H9 (cell line): ENCODE measurements at regions not wholly inside any gene's neighbourhood (a gene's known extent, or its start where the extent isn't known, plus 50 kb on each side); places are given as distances from the start of the nearest gene placed in this dataset.

Experiments
- DNase-seq: peaks from one replicate; pipeline ENCODE4 v3.0.0-alpha.2; 2017
- H2AFZ ChIP-seq: one replicate; pipeline ENCODE4 v1.6.1; 2013; ENCODE audit warnings: mild to moderate bottlenecking, low read length, control low read depth, moderate library complexity
- H2AK5ac ChIP-seq: 2 replicates; pipeline ENCODE4 v1.6.1; 2013; ENCODE audit warnings: low read length, control low read depth, mixed read lengths; ENCODE audit not compliant: insufficient read length
- H2BK120ac ChIP-seq: one replicate; pipeline ENCODE4 v1.6.1; 2013; ENCODE audit warnings: low read depth, mild to moderate bottlenecking, low read length, control low read depth, inconsistent platforms; ENCODE audit not compliant: poor library complexity, severe bottlenecking
- H2BK12ac ChIP-seq: 2 replicates; pipeline ENCODE4 v1.6.1; 2013; ENCODE audit warnings: low read length, control low read depth, mixed read lengths, low read depth; ENCODE audit not compliant: insufficient read length
- H2BK15ac ChIP-seq: 2 replicates; pipeline ENCODE4 v1.6.1; 2013; ENCODE audit warnings: low read depth, low read length, control low read depth
- H2BK20ac ChIP-seq: one replicate; pipeline ENCODE4 v1.6.1; 2013; ENCODE audit warnings: low read depth, mild to moderate bottlenecking, low read length, control low read depth, inconsistent platforms; ENCODE audit not compliant: poor library complexity, severe bottlenecking
- H2BK5ac ChIP-seq: 2 replicates; pipeline ENCODE4 v1.6.1; 2013; ENCODE audit warnings: low read length, control low read depth, mixed read lengths; ENCODE audit not compliant: insufficient read length
- H3K14ac ChIP-seq: 2 replicates; pipeline ENCODE4 v1.6.1; 2013; ENCODE audit warnings: low read length, control low read depth; ENCODE audit not compliant: insufficient read depth
- H3K18ac ChIP-seq: 2 replicates; pipeline ENCODE4 v1.6.1; 2013; ENCODE audit warnings: low read depth, mild to moderate bottlenecking, mixed read lengths, low read length, control low read depth; ENCODE audit not compliant: insufficient read length
- H3K23ac ChIP-seq: 2 replicates; pipeline ENCODE4 v1.6.1; 2013; ENCODE audit warnings: low read length, control low read depth, mixed read lengths, low read depth; ENCODE audit not compliant: insufficient read length
- H3K23me2 ChIP-seq: 2 replicates; pipeline ENCODE4 v1.6.1; 2013; ENCODE audit warnings: low read depth, mild to moderate bottlenecking, mixed read lengths, low read length, control low read depth; ENCODE audit not compliant: insufficient read length, poor library complexity, severe bottlenecking
- H3K27ac ChIP-seq: 2 replicates; pipeline ENCODE4 v1.5.1; 2013; ENCODE audit warnings: low read length, control low read depth, mixed read lengths, low read depth; ENCODE audit not compliant: insufficient read length
- H3K27me3 ChIP-seq: 2 replicates; pipeline ENCODE4 v1.6.1; 2013; ENCODE audit warnings: low read length, control low read depth, inconsistent platforms; ENCODE audit not compliant: insufficient read depth
- H3K4ac ChIP-seq: 2 replicates; pipeline ENCODE4 v1.6.1; 2013; ENCODE audit warnings: low read depth, mild to moderate bottlenecking, control low read depth, inconsistent platforms, low read length, moderate library complexity
- H3K4me1 ChIP-seq: 2 replicates; pipeline ENCODE4 v1.6.1; 2013; ENCODE audit warnings: low read length, control low read depth, inconsistent platforms; ENCODE audit not compliant: insufficient read depth
- H3K4me2 ChIP-seq: 2 replicates; pipeline ENCODE4 v1.6.1; 2013; ENCODE audit warnings: low read length, control low read depth, mixed read lengths; ENCODE audit not compliant: insufficient read length, insufficient read depth
- H3K56ac ChIP-seq: 2 replicates; pipeline ENCODE4 v1.6.1; 2013; ENCODE audit warnings: low read depth, mild to moderate bottlenecking, mixed read lengths, low read length, control low read depth; ENCODE audit not compliant: insufficient read length
- H3K79me1 ChIP-seq: 2 replicates; pipeline ENCODE4 v1.6.1; 2013; ENCODE audit warnings: low read depth, mild to moderate bottlenecking, moderate library complexity, low read length, control low read depth, inconsistent platforms; ENCODE audit not compliant: insufficient read depth, poor library complexity, severe bottlenecking
- H3K79me2 ChIP-seq: 2 replicates; pipeline ENCODE4 v1.6.1; 2013; ENCODE audit warnings: low read length, control low read depth, inconsistent platforms; ENCODE audit not compliant: insufficient read depth
- H3K9ac ChIP-seq: 2 replicates; pipeline ENCODE4 v1.6.1; 2013; ENCODE audit warnings: low read length, control low read depth, mixed read lengths; ENCODE audit not compliant: insufficient read length; ENCODE audit errors: extremely low read depth
- H3K9me3 ChIP-seq: one replicate; pipeline ENCODE4 v1.6.1; 2013; ENCODE audit warnings: low read depth, low read length, inconsistent platforms; ENCODE audit not compliant: control insufficient read depth
- H3T11ph ChIP-seq: one replicate; pipeline ENCODE4 v1.6.1; 2013; ENCODE audit warnings: mild to moderate bottlenecking, low read length, control low read depth, inconsistent platforms
- H4K20me1 ChIP-seq: one replicate; pipeline ENCODE4 v1.6.1; 2013; ENCODE audit not compliant: control insufficient read depth, insufficient read length, insufficient read depth
- H4K5ac ChIP-seq: 2 replicates; pipeline ENCODE4 v1.6.1; 2013; ENCODE audit warnings: low read depth, mild to moderate bottlenecking, mixed read lengths, low read length, control low read depth; ENCODE audit not compliant: insufficient read length
- H4K8ac ChIP-seq: replicated peaks from 2 replicates; pipeline ENCODE4 v1.6.1; 2013; ENCODE audit warnings: low read length, control low read depth, mixed read lengths, low read depth; ENCODE audit not compliant: insufficient read length
- H4K91ac ChIP-seq: 2 replicates; pipeline ENCODE4 v1.6.1; 2013; ENCODE audit warnings: low read depth, mild to moderate bottlenecking, moderate library complexity, mixed read lengths, low read length, control low read depth; ENCODE audit not compliant: insufficient read length
- H3K27ac Mint-ChIP-seq, 3 experiments: 2 replicates in 2 of 3; 3 replicates in 1 of 3; pipeline ENCODE4 v1.8.0; 2020 to 2021; ENCODE audit warnings: mixed read lengths in 3 of 3, mild to moderate bottlenecking in 1 of 3, moderate library complexity in 1 of 3
- H3K27me3 Mint-ChIP-seq: 2 replicates; pipeline ENCODE4 v1.8.0; 2021; ENCODE audit warnings: low read depth, mild to moderate bottlenecking, moderate library complexity, mixed read lengths
- H3K36me3 Mint-ChIP-seq, 3 experiments: 2 replicates in 2 of 3; 3 replicates in 1 of 3; pipeline ENCODE4 v1.8.0; 2020 to 2021; ENCODE audit warnings: low read depth in 3 of 3, mixed read lengths in 3 of 3; ENCODE audit not compliant: insufficient read depth in 1 of 3
- H3K4me1 Mint-ChIP-seq, 2 experiments: 2 replicates each; pipeline ENCODE4 v1.8.0; 2020; ENCODE audit warnings: mixed read lengths in 2 of 2
- H3K4me3 Mint-ChIP-seq, 2 experiments: 2 replicates in 1 of 2; 3 replicates in 1 of 2; pipeline ENCODE4 v1.8.0; 2020 to 2021; ENCODE audit warnings: mild to moderate bottlenecking in 2 of 2, mixed read lengths in 2 of 2, moderate library complexity in 1 of 2
- H3K9me3 Mint-ChIP-seq, 2 experiments: 2 replicates in 1 of 2; 3 replicates in 1 of 2; pipeline ENCODE4 v1.8.0; 2020; ENCODE audit warnings: mild to moderate bottlenecking in 2 of 2, mixed read lengths in 2 of 2, moderate library complexity in 1 of 2
- CTCF ChIP-seq: fragments of 200-600 bp; sonication (generic); conservative IDR thresholded peaks from 3 replicates; pipeline ENCODE4 v1.8.0; 2021; ENCODE audit warnings: antibody characterized with exemption, mild to moderate bottlenecking
- WGBS: extraction: QIAGEN DNeasy Blood & Tissue Kit; methylation state at CpG from one replicate; pipeline ENCODE4 v1.1.7; 2013; ENCODE audit warnings: missing lambda C conversion rate, low lambda C conversion rate, mixed read lengths; ENCODE audit not compliant: insufficient read length; ENCODE audit errors: extremely low coverage; 5-methylcytosine and 5-hydroxymethylcytosine counted together

GRCh38 chr2:59909147-59909546 is 644.3 kb downstream of the BCL11A start:
- H3K14ac ChIP-seq: no peak overlapping the region
- H3K4me1 ChIP-seq: no peaks in the 10 kb centered on the region
- DNase-seq: no peak
- no peak overlapping the region for H4K8ac ChIP-seq
- TF ChIP-seq CTCF: no peak
- H3K9me3 Mint-ChIP-seq: no peaks in the 10 kb centered on the region
- no peaks in the 10 kb centered on the region for H3K36me3 Mint-ChIP-seq
- H3K27ac Mint-ChIP-seq: no peak overlapping the region; a peak in 1 of 7 replicates
- H3K4ac ChIP-seq: no peak overlapping the region
- no peak overlapping the region for H4K5ac ChIP-seq
- H3K4me2 ChIP-seq: no peak overlapping the region
- no peak overlapping the region for H2AK5ac ChIP-seq
- H3K79me2 ChIP-seq: no peaks in the 10 kb centered on the region
- no peak overlapping the region for H4K91ac ChIP-seq
- no peak overlapping the region for H3K9ac ChIP-seq
- no peaks in the 10 kb centered on the region for H3K4me1 Mint-ChIP-seq
- no peak overlapping the region for H2BK15ac ChIP-seq
- H3K27ac ChIP-seq: no peak overlapping the region
- H3K9me3 ChIP-seq: no peaks in the 10 kb centered on the region
- no peak overlapping the region for H3K4me3 Mint-ChIP-seq
- no CpG with 5 or more reads among the region's 3 CpGs for WGBS
- no peak overlapping the region for H2BK12ac ChIP-seq
- H4K20me1 ChIP-seq: no peaks in the 10 kb centered on the region
- no peak overlapping the region for H2BK5ac ChIP-seq
- H2BK20ac ChIP-seq: no peak overlapping the region
- no peak overlapping the region for H3K18ac ChIP-seq
- no peaks in the 10 kb centered on the region for H3K23me2 ChIP-seq
- H3K23ac ChIP-seq: no peak overlapping the region
- H3K79me1 ChIP-seq: no peaks in the 10 kb centered on the region
- no peak overlapping the region for H3T11ph ChIP-seq
- H2AFZ ChIP-seq: no peak overlapping the region
- no peaks in the 10 kb centered on the region for H3K27me3 ChIP-seq
- H3K27me3 Mint-ChIP-seq: no peaks in the 10 kb centered on the region
- H2BK120ac ChIP-seq: no peak overlapping the region
- H3K56ac ChIP-seq: no peak overlapping the region
